ENCODE measurements at regions not wholly inside any gene's neighbourhood (a gene's known extent, or its start where the extent isn't known, plus 50 kb on each side); places are given as distances from the start of the nearest gene placed in this dataset.

GRCh38 chr13:82202398-82202797 lies 1679.9 kb downstream of the SLITRK1 start:
- TF ChIP-seq POLR2A (IDR thresholded peaks at IDR 0.05) (no peak), CTCF (IDR thresholded peaks at IDR 0.05) (no peak)
